Peyer's patch (tissue), 4 donors: ENCODE measurements at regions not wholly inside any gene's neighbourhood (a gene's known extent, or its start where the extent isn't known, plus 50 kb on each side); places are given as distances from the start of the nearest gene placed in this dataset.

Experiments used
- DNase-seq, 3 donors: peaks; one replicate each; pipeline ENCODE4 v3.0.0-alpha.2; 2017 to 2019
- H3K27ac ChIP-seq, 4 donors: fragments of 200-600 bp; sonication (generic); one replicate each; pipeline ENCODE4 v1.5.1; 2016 to 2019
- H3K27me3 ChIP-seq, 2 donors: fragments of 200-600 bp; sonication (generic); one replicate each; pipeline ENCODE4 v1.5.1; 2019
- H3K36me3 ChIP-seq, 3 donors: fragments of 200-600 bp; sonication (generic); one replicate each; pipeline ENCODE4 v1.5.1; 2016 to 2019
- H3K4me1 ChIP-seq, 4 donors: fragments of 200-600 bp; sonication (generic); one replicate each; pipeline ENCODE4 v1.5.1; 2016 to 2019
- H3K4me3 ChIP-seq, 4 donors: fragments of 200-600 bp; sonication (generic); 1 replicate in 3 of 4; 2 replicates in 1 of 4; pipeline ENCODE4 v1.5.1; 2016 to 2019; ENCODE audit warnings: mild to moderate bottlenecking in 1 of 4
- H3K9me3 ChIP-seq, 4 donors: fragments of 200-600 bp; sonication (generic); one replicate each; pipeline ENCODE4 v1.5.1; 2016 to 2019; ENCODE audit warnings: mild to moderate bottlenecking in 1 of 4
- POLR2A ChIP-seq, 2 donors: fragments of 450-650 bp; IDR thresholded peaks; one replicate each; pipeline ENCODE4 v1.5.1; 2017; ENCODE audit warnings: antibody characterized with exemption in 2 of 2, mild to moderate bottlenecking in 2 of 2, moderate library complexity in 2 of 2
- TF ChIP-seq, protein P1 (sequence below), 6 experiments: fragments of 450-650 bp in 4 of 6; fragments of 200-600 bp in 2 of 6; sonication (generic) in 1 of 6; IDR thresholded peaks; one replicate each; pipeline ENCODE4 v1.5.1; 2017 to 2019; ENCODE audit warnings: antibody characterized with exemption in 6 of 6, mild to moderate bottlenecking in 3 of 6, moderate library complexity in 1 of 6

GRCh38 chr6:104526376-104526775 lies 333.3 kb downstream of the HACE1 start:
- no peaks in the 10 kb centered on the region for H3K36me3 ChIP-seq
- H3K27me3 ChIP-seq, result no peaks in the 10 kb centered on the region
- H3K4me1 ChIP-seq, result peaks cover 0 to 10% (median 0%) of the 10 kb centered on the region in 4 donors
- no peaks in the 10 kb centered on the region for H3K9me3 ChIP-seq
- H3K4me3 ChIP-seq, result no peak overlapping the region
- H3K27ac ChIP-seq, result no peak overlapping the region
- no peak for TF ChIP-seq POLR2A (IDR thresholded peaks at IDR 0.05)
- TF ChIP-seq, protein P1, sequence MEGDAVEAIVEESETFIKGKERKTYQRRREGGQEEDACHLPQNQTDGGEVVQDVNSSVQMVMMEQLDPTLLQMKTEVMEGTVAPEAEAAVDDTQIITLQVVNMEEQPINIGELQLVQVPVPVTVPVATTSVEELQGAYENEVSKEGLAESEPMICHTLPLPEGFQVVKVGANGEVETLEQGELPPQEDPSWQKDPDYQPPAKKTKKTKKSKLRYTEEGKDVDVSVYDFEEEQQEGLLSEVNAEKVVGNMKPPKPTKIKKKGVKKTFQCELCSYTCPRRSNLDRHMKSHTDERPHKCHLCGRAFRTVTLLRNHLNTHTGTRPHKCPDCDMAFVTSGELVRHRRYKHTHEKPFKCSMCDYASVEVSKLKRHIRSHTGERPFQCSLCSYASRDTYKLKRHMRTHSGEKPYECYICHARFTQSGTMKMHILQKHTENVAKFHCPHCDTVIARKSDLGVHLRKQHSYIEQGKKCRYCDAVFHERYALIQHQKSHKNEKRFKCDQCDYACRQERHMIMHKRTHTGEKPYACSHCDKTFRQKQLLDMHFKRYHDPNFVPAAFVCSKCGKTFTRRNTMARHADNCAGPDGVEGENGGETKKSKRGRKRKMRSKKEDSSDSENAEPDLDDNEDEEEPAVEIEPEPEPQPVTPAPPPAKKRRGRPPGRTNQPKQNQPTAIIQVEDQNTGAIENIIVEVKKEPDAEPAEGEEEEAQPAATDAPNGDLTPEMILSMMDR (IDR thresholded peaks at IDR 0.05), result no peak
- no peak for DNase-seq

DNA sequence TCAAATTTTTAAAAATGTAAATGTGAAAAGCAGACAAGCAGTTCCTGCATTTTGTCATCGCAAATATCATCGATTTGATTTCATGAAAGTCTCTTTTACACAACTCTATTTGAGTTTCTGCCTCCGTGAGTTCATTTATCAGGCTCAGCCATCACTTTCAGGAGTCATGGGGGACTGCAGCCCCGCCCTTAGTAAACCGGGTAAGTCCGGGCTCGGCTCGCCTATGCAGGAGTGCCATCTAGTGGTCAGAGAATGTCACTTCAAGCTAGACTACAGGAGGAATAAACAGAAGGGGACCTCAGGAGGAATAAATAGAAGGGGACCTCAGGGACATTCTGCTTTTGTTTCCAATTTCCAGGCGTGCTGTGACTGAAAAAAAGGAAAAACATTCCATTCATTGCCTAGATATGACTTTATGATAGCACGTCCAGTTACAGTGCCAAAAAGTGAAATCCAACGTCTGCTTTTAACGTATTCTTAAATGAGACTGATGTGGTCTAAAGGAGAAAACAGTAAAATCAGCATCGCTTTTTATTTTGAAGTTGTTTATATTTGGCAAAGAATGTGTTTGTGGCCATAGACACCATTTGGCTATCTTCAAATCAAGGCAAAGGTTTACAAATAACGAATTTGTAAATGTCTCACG lies 333.9 kb downstream of the HACE1 start:
- Histone ChIP-seq H3K27ac (no peak overlapping the region), H3K27me3 (no peaks in the 10 kb centered on the region), H3K9me3 (no peaks in the 10 kb centered on the region), H3K4me1 (peaks cover 0 to 10% (median 0%) of the 10 kb centered on the region in 4 donors), H3K36me3 (no peaks in the 10 kb centered on the region), H3K4me3 (no peak overlapping the region)
- TF ChIP-seq, protein P1 (IDR thresholded peaks at IDR 0.05), result peak; percentile 13 to 83 (median 79)
- TF ChIP-seq POLR2A (IDR thresholded peaks at IDR 0.05), result no peak
- peak; percentile 25 to 78 (median 61) for DNase-seq

GRCh38 chr6:104522533-104522932 lies 337.2 kb downstream of the HACE1 start:
- H3K36me3 ChIP-seq, result no peaks in the 10 kb centered on the region
- TF ChIP-seq POLR2A (IDR thresholded peaks at IDR 0.05), result no peak
- TF ChIP-seq, protein P1 (IDR thresholded peaks at IDR 0.05), result no peak
- no peak overlapping the region for H3K4me3 ChIP-seq
- peaks cover 0 to 10% (median 0%) of the 10 kb centered on the region in 4 donors for H3K4me1 ChIP-seq
- H3K27ac ChIP-seq, result no peak overlapping the region
- no peaks in the 10 kb centered on the region for H3K27me3 ChIP-seq
- DNase-seq, result no peak
- no peaks in the 10 kb centered on the region for H3K9me3 ChIP-seq

DNA sequence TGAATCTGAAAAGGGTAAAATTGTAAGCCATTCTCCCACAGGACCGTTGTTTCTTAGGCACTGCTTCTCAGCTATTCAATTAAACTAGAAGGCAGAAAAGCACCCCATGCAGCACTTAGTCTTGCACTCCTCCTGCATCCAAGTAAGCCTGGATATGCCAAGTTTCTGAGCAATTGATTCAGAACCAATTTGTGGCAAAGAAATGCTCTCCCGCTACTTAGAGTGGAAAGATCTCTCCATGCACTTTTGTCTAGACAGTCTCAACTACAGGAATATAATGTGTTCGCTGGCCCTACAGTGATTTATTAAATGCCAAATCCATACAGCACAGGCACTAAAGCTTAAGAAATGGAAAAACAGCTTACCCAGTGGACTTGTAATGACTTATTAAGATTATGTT lies 338.5 kb downstream of the HACE1 start:
- H3K27ac ChIP-seq, result no peak overlapping the region
- no peaks in the 10 kb centered on the region for H3K36me3 ChIP-seq
- no peak overlapping the region for H3K4me3 ChIP-seq
- TF ChIP-seq, protein P1 (IDR thresholded peaks at IDR 0.05), result no peak
- no peak for TF ChIP-seq POLR2A (IDR thresholded peaks at IDR 0.05)
- DNase-seq, result no peak
- H3K4me1 ChIP-seq, result peaks cover 0 to 8% (median 0%) of the 10 kb centered on the region in 4 donors
- no peaks in the 10 kb centered on the region for H3K27me3 ChIP-seq
- no peaks in the 10 kb centered on the region for H3K9me3 ChIP-seq

GRCh38 chr6:104519566-104519965 lies 340.2 kb downstream of the HACE1 start:
- Histone ChIP-seq H3K27me3 (no peaks in the 10 kb centered on the region), H3K4me3 (no peak overlapping the region), H3K9me3 (no peaks in the 10 kb centered on the region), H3K36me3 (no peaks in the 10 kb centered on the region), H3K4me1 (no peaks in the 10 kb centered on the region), H3K27ac (no peak overlapping the region)
- TF ChIP-seq, protein P1 (IDR thresholded peaks at IDR 0.05), result no peak
- TF ChIP-seq POLR2A (IDR thresholded peaks at IDR 0.05), result no peak
- no peak for DNase-seq
